ENCODE measurements at regions not wholly inside any gene's neighbourhood (a gene's known extent, or its start where the extent isn't known, plus 50 kb on each side); places are given as distances from the start of the nearest gene placed in this dataset.
A peak's percentile ranks its signal among the peaks of the same experiment; 100 is the strongest.

DNA sequence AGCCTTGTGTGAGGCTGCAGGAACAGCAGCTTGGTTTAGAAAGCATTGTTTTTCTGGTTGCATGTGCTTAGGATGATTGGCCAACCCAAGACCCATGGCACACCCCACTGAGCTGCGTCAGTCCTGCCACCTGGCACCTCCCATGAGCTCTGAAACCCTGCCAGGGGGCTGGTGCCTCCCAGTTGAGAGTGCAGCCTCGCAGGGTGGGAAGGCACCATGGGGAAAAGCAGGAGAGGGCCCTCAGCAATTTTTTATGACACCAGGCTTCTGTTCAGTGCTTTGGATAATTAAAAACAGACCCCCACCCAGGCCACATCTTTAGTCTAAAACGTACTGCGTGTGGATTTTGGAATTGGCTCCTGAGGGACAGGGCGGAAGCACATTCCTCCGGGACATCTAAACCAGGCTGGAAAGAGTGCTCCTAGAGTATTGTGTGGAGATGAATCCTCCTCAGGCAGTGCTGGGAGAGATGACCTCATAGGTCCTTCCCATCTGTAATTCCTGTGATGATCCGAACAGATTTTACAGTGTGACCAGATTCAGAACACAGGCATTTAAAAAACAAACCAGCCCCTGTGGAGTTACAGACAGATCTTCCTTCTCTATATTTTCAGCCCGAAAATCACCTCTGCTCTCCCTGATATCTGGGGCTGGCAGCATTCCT, 438.3 kb downstream of the ZNF521 start:
- DNase-seq (ENCODE audit: low spot score in 2 of 2) (no peak), ATAC-seq (ENCODE audit: low read depth) (no peak)
- Mint-ChIP-seq H3K27ac (no peak overlapping the region), H3K9me3 (no peaks in the 10 kb centered on the region), H3K27me3 (no peaks in the 10 kb centered on the region), H3K36me3 (no peaks in the 10 kb centered on the region), H3K4me1 (no peaks in the 10 kb centered on the region), H3K4me3 (no peak overlapping the region)

DNA sequence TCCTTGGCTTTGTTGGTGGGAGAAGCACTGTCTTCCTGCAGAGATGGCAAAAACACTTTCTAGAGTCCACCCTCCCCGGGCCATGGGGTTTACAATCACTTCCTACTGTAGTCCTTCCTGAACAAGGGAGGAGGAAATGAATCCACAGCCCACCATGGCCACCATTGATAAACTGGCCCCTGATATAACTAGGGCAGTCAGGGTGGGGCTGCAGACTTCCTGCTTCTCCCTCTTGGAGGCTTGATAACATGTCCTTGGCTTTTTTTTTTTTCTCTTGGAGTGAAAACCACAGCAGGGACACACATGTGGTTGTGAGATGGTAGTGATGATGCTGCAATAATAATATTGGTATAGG, 437.8 kb downstream of the ZNF521 start:
- DNase-seq (ENCODE audit: low spot score in 2 of 2) = no peak
- Mint-ChIP-seq H3K27ac (no peak overlapping the region), H3K4me1 (no peaks in the 10 kb centered on the region), H3K4me3 (no peak overlapping the region), H3K27me3 (no peaks in the 10 kb centered on the region), H3K36me3 (no peaks in the 10 kb centered on the region), H3K9me3 (no peaks in the 10 kb centered on the region)
- no peak for ATAC-seq (ENCODE audit: low read depth)

DNA sequence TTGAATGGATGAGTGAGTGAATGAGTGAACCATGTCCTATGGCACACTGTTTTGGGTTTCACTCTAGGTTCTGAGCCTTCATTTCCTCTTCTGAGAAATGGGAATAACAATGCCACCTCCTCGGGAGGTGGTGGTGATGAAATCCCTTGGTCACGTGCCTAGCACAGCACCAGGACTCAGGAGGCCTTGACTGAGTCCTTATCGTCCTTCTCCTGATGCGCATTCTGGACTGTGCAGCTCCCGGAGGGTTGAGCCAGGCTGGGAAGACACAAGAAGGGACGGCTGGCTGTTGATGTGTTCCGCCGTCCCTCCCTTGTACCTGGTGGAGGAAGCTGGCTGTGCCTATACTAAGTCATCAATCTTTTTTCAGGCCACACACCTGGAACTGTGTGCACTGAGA, 437.3 kb downstream of the ZNF521 start:
- Mint-ChIP-seq H3K4me3 (no peak overlapping the region), H3K9me3 (no peaks in the 10 kb centered on the region), H3K27me3 (no peaks in the 10 kb centered on the region), H3K27ac (no peak overlapping the region), H3K4me1 (no peaks in the 10 kb centered on the region), H3K36me3 (no peaks in the 10 kb centered on the region)
- no peak for ATAC-seq (ENCODE audit: low read depth)
- DNase-seq (ENCODE audit: low spot score in 2 of 2) = no peak

DNA sequence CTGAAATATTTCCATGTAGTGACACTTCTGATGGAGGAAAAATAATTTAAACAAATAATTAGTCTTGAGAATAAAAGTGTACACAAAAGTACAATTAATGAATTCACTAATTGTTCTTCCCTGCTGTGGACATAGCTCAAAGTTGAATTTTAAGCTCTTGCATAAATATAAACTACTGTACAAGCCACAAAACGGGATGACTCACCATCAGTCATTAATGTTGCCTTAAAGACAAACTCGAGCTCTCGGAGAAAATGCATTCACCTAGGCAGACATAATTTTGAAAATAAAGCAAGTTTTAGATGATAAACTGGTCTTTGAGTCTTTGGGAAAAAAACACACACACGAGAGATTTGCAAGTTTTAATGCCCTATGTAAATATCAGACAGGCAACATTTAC, 436.4 kb downstream of the ZNF521 start:
- no peaks in the 10 kb centered on the region for H3K9me3 Mint-ChIP-seq
- no peaks in the 10 kb centered on the region for H3K4me1 Mint-ChIP-seq
- ATAC-seq (ENCODE audit: low read depth) (no peak), DNase-seq (ENCODE audit: low spot score in 2 of 2) (no peak)
- no peaks in the 10 kb centered on the region for H3K36me3 Mint-ChIP-seq
- no peak overlapping the region for H3K4me3 Mint-ChIP-seq
- no peak overlapping the region for H3K27ac Mint-ChIP-seq
- no peaks in the 10 kb centered on the region for H3K27me3 Mint-ChIP-seq

DNA sequence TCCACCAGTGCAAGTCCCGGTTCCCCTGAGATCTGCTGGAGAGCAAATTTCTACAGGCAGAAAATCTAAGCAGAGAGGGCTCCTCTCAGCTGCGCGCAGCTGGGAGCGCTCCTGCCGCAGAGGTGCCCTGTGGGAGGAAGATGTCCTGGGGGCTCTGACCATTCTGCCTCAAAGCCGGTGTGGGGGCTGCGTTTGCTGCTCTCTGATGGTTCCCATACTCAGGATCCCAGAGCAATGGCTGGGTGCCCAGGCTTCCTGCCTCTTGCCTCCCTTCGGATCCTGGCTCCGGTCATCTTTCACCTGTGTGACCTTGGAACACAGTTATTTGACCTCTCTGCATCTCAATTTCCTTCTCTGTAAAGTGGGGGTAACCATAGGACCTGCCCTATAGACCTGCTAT, 434.2 kb downstream of the ZNF521 start:
- Mint-ChIP-seq H3K9me3 (no peaks in the 10 kb centered on the region), H3K27ac (no peak overlapping the region), H3K27me3 (no peaks in the 10 kb centered on the region), H3K4me3 (no peak overlapping the region), H3K4me1 (peaks cover 6% of the 10 kb centered on the region), H3K36me3 (no peaks in the 10 kb centered on the region)
- ATAC-seq (ENCODE audit: low read depth) (no peak), DNase-seq (ENCODE audit: low spot score in 2 of 2) (no peak)

DNA sequence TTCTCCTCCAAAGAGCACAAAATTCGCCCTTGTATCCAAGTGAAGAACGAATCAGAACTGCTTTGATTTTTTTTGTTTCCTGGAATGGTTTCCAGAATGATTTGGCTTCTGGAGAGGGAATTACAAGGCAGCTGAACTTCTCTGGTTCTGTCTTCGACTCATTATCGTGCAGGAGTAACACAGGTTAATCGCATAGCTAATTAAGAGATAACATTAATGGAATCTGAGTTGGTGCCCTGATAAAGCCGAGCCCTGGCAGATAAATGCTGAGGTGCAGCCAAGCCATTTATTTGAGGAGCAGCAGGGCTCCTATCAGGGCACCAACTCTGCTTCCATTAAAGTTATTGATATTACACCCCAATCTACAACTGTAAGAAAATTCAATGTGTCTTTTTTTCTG, 433.7 kb downstream of the ZNF521 start:
- H3K4me1 Mint-ChIP-seq = peaks cover 10% of the 10 kb centered on the region
- no peak for DNase-seq (ENCODE audit: low spot score in 2 of 2)
- H3K27ac Mint-ChIP-seq = no peak overlapping the region
- H3K9me3 Mint-ChIP-seq = no peaks in the 10 kb centered on the region
- ATAC-seq (ENCODE audit: low read depth) = no peak
- no peaks in the 10 kb centered on the region for H3K36me3 Mint-ChIP-seq
- H3K4me3 Mint-ChIP-seq = no peak overlapping the region
- no peaks in the 10 kb centered on the region for H3K27me3 Mint-ChIP-seq

DNA sequence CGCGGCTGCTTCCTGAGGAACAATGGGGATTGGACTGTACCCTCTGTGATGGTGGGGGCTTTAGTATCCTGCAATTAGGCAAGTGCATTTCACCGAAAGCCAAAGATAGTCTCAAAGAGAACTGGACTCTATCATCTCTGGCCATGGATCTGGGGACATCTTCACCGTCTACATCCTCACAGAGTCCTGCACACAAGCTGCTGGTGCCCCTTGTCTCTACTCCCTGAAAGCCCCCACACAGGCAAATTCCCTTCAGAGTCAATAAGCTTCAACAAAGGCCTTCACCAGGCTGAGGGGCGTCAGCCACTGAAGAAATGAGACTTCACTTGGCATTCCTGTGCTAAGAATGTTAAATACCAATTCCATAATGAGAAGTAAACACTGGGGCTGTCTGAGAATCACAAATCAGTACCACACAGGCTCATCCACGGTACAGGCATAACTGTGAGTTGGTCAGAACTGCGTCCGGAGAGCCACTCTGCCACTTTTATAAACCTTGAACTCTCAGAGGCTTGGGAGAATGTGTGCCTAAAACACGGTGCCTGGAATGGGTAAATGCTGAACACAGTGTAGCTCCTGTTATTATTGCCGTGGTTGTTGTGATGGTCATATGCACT, 432.7 kb downstream of the ZNF521 start:
- Mint-ChIP-seq H3K4me1 (peaks cover 17% of the 10 kb centered on the region), H3K27ac (no peak overlapping the region), H3K9me3 (no peaks in the 10 kb centered on the region), H3K27me3 (no peaks in the 10 kb centered on the region), H3K36me3 (no peaks in the 10 kb centered on the region), H3K4me3 (no peak overlapping the region)
- DNase-seq (ENCODE audit: low spot score in 2 of 2) (no peak), ATAC-seq (ENCODE audit: low read depth) (no peak)

DNA sequence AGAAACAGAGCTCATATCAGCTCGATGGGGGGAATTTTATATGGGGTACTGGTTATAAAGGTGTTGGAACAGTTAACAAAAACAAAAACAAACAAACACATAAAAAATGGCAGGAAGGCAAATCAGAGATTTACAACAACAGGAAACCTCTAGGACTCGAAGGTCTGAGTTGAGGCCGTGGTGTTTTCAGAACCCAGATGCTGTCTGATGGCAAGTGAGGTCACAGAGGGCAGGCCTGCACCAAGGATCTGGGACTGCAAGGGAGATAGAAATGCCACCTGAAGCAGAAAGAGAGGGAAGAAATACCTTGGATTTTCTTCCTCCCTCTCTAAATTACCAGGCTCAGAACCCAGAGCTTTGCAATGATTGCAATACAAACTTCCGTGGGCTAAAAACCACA, 429.5 kb downstream of the ZNF521 start:
- no peaks in the 10 kb centered on the region for H3K27me3 Mint-ChIP-seq
- ATAC-seq (ENCODE audit: low read depth) (peak; percentile 28), DNase-seq (ENCODE audit: low spot score in 2 of 2) (no peak)
- H3K9me3 Mint-ChIP-seq = no peaks in the 10 kb centered on the region
- peaks cover 36% of the 10 kb centered on the region for H3K4me1 Mint-ChIP-seq
- peak overlapping the region; percentile 22 for H3K4me3 Mint-ChIP-seq
- peak overlapping the region; percentile 66 for H3K27ac Mint-ChIP-seq
- no peaks in the 10 kb centered on the region for H3K36me3 Mint-ChIP-seq

DNA sequence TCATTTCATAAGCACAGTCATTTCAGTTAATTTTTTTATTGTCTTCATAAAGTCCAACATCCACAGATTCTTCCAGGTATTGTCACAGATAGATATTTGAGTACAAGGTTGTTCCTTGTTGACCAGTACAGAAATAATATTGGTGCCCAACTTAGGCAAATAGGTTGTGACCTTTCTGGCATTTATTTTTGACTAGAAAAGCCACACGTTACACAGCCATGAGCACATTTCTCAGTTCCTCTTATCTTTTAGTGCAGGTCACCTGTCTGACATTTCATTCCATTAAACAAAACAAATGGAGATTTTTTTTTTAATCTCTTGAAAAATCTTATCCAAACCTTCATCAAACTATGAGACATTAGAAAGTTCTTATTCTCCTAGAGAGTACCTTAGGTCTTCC, 428.8 kb downstream of the ZNF521 start:
- peak; percentile 75 for ATAC-seq (ENCODE audit: low read depth)
- H3K9me3 Mint-ChIP-seq = no peaks in the 10 kb centered on the region

DNA sequence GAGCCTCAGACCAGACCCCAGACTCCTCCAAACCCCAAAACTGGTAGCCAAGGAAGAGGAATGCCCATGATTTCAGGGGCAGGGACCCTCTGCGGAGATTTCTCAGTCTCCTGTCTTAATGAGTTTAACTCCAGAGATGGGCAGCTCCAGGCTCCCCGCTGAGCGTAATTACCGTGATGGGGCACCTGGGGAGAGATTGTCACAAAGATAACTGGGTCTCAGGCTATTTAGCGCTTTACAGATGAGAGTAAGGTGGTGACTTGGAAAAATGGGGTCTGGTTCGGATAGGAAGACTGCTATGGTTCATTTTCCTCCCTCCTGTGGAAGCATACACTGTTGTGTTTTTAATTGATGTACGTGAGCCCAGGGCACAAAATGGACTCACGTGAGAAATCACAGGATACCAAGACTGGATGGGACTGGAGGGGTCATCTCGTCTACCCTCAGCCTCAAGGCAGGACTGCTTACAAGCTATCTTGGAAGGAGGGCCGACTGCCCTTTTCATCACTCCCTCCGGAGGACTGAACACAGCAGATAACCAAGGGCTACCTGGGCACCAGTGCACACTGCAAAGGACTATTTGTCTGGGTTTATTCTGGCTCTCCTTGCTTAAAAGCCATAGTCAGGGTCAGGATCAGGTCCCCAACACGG, 427.8 kb downstream of the ZNF521 start:
- ATAC-seq (ENCODE audit: low read depth) (no peak), DNase-seq (ENCODE audit: low spot score in 2 of 2) (no peak)
- no peaks in the 10 kb centered on the region for H3K27me3 Mint-ChIP-seq
- H3K9me3 Mint-ChIP-seq = peaks cover 2% of the 10 kb centered on the region
- no peak overlapping the region for H3K27ac Mint-ChIP-seq
- no peaks in the 10 kb centered on the region for H3K36me3 Mint-ChIP-seq
- no peak overlapping the region for H3K4me3 Mint-ChIP-seq
- H3K4me1 Mint-ChIP-seq = peaks cover 45% of the 10 kb centered on the region

More for the DNA sequence above, 428.8 kb downstream of the ZNF521 start:
- H3K4me1 Mint-ChIP-seq = peaks cover 37% of the 10 kb centered on the region
- H3K27ac Mint-ChIP-seq = peak overlapping the region; percentile 66
- peak overlapping the region; percentile 2 for H3K4me3 Mint-ChIP-seq
- no peaks in the 10 kb centered on the region for H3K36me3 Mint-ChIP-seq
- H3K27me3 Mint-ChIP-seq = no peaks in the 10 kb centered on the region
- DNase-seq (ENCODE audit: low spot score in 2 of 2) = no peak

DNA sequence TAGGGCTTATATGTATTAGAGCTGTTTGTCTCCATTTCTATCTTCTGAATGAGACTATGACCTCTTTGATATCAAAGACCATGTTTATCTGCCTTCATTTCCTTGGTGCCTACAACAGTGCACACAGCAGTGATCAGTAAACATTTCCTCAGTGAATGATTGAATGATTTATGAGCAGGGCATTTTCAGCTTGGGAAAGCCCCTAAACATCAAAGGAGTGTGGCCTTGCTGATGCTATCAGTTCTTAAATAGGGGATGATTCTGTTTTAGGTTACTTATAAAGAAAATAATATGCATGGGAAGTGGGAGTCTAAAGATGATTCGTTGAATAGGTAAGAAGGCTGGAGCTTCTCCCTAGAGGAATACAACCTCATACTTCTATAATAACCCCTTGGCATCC, 425.3 kb downstream of the ZNF521 start:
- Mint-ChIP-seq H3K27me3 (no peaks in the 10 kb centered on the region), H3K4me3 (no peak overlapping the region), H3K27ac (no peak overlapping the region), H3K9me3 (peaks cover 2% of the 10 kb centered on the region), H3K36me3 (no peaks in the 10 kb centered on the region), H3K4me1 (peaks cover 52% of the 10 kb centered on the region)
- peak; percentile 59 for ATAC-seq (ENCODE audit: low read depth)
- no peak for DNase-seq (ENCODE audit: low spot score in 2 of 2)

DNA sequence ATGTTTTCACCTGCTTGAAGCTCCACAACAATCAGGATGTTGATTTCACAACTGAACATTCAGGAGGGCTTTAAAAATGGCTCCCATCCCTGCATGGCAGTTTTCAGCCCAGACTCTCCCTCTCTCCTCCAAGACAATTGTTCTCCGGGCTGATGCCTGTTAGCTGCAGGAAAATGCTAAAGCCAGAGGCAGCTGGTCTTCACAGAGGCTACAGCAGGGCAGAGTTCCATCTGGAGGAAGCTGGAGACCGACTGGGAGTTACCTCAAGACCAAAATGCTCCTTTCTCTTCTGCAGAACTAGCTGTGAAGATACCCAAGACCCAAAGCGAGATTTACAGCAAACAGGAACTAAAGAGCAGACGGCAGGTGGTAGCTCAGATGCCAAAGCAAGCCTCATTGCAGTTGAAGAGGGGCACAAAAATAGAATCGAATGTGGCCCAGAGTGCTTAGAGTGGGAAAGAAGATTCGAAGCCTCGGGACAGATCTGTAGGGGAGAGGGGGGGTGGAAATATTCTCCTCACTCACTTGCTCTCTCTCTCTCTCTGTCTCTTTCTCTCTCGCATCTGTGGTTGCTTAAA, 423.6 kb downstream of the ZNF521 start:
- Mint-ChIP-seq H3K36me3 (no peaks in the 10 kb centered on the region), H3K4me3 (peak overlapping the region; percentile 32), H3K27me3 (no peaks in the 10 kb centered on the region), H3K27ac (peak overlapping the region; percentile 75), H3K4me1 (peaks cover 43% of the 10 kb centered on the region), H3K9me3 (peaks cover 2% of the 10 kb centered on the region)
- ATAC-seq (ENCODE audit: low read depth) (peak; percentile 51), DNase-seq (ENCODE audit: low spot score in 2 of 2) (peak in 1 of 2 donors; percentile 8)

DNA sequence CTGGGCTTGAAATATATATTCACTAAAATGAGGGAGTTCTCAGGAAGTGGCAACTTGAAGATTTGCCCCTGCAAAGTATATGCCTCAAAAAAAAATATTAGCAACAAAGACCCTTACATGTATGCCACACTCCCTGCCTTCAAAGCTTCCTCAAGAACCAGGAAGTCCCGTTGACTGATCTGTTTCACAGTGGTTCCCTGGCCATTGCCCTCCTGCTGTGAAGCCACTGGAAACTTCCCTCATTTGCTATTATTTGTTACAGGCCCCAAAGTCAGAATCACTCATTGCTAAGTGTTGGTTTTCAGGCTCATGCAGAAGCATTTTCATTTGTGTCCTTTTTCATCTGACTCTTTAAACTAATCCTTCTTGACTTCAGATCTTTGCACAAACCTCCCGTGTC, 421.5 kb downstream of the ZNF521 start:
- ATAC-seq (ENCODE audit: low read depth) (no peak), DNase-seq (ENCODE audit: low spot score in 2 of 2) (no peak)
- H3K4me1 Mint-ChIP-seq = peaks cover 35% of the 10 kb centered on the region
- peak overlapping the region; percentile 13 for H3K27ac Mint-ChIP-seq
- peaks cover 2% of the 10 kb centered on the region for H3K9me3 Mint-ChIP-seq
- no peak overlapping the region for H3K4me3 Mint-ChIP-seq
- H3K36me3 Mint-ChIP-seq = no peaks in the 10 kb centered on the region
- H3K27me3 Mint-ChIP-seq = no peaks in the 10 kb centered on the region

DNA sequence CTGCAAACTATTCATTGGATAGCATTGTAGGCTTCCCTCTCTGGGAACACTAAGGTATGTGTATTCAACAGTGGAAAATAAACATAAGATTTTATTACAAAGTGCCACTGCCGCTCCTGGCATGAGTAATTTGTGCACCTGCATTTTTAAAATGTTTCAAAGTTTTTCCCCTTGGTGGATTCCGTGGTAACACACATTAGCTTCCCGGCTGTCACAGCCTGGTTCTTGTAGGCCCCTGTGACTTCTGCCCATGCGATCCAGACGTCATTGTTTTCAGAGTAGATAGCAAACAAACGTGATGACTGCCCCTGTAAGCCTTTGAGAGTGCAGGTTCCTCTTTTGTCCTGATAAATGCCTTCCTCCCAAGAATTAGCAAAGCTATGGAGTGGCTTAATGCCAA, 421.0 kb downstream of the ZNF521 start:
- no peak for DNase-seq (ENCODE audit: low spot score in 2 of 2)
- peak; percentile 63 for ATAC-seq (ENCODE audit: low read depth)
- Mint-ChIP-seq H3K4me1 (peaks cover 32% of the 10 kb centered on the region), H3K36me3 (no peaks in the 10 kb centered on the region), H3K27me3 (no peaks in the 10 kb centered on the region), H3K9me3 (peaks cover 2% of the 10 kb centered on the region), H3K4me3 (no peak overlapping the region), H3K27ac (peak overlapping the region; percentile 13)
